Gastrocnemius medialis (tissue), 4 donors: ENCODE measurements at regions not wholly inside any gene's neighbourhood (a gene's known extent, or its start where the extent isn't known, plus 50 kb on each side); places are given as distances from the start of the nearest gene placed in this dataset.

Source experiments
- ATAC-seq, 2 donors: fragments of 150-250 bp; one replicate each; pipeline ENCODE4 v1.9.1; 2016
- DNase-seq, 2 donors: peaks; one replicate each; pipeline ENCODE4 v3.0.0-alpha.2; 2019
- H3K27ac ChIP-seq, 4 donors: fragments of 200-600 bp; sonication (generic); 1 replicate in 1 of 4; 2 replicates in 3 of 4; pipeline ENCODE4 v1.5.1; 2016 to 2018; ENCODE audit warnings: mild to moderate bottlenecking in 2 of 4, moderate library complexity in 1 of 4
- H3K27me3 ChIP-seq, 3 donors: fragments of 200-600 bp; sonication (generic) in 2 of 3; 1 replicate in 1 of 3; 2 replicates in 2 of 3; pipeline versions ENCODE4 v1.5.1 to v1.6.0; 2016 to 2019; ENCODE audit warnings: mild to moderate bottlenecking in 1 of 3, moderate library complexity in 1 of 3
- H3K36me3 ChIP-seq, 2 donors: fragments of 200-600 bp; sonication (generic) in 1 of 2; one replicate each; pipeline ENCODE4 v1.5.1; 2017 to 2018
- H3K4me1 ChIP-seq, 2 donors: fragments of 200-600 bp; sonication (generic) in 1 of 2; one replicate each; pipeline ENCODE4 v1.5.1; 2016 to 2017; ENCODE audit warnings: mild to moderate bottlenecking in 2 of 2
- H3K4me3 ChIP-seq, 4 donors: fragments of 200-600 bp; sonication (generic) in 3 of 4; 1 replicate in 1 of 4; 2 replicates in 3 of 4; pipeline ENCODE4 v1.5.1; 2016 to 2019; ENCODE audit warnings: mild to moderate bottlenecking in 2 of 4
- H3K9me3 ChIP-seq, 3 donors: fragments of 200-600 bp; sonication (generic) in 2 of 3; 1 replicate in 1 of 3; 2 replicates in 2 of 3; pipeline ENCODE4 v1.5.1; 2016 to 2019
- CTCF ChIP-seq, 5 experiments: fragments of 450-650 bp in 3 of 5; fragments of 200-600 bp in 2 of 5; sonication (generic) in 2 of 5; IDR thresholded peaks in 4 of 5; conservative IDR thresholded peaks in 1 of 5; 1 replicate in 4 of 5; 2 replicates in 1 of 5; pipeline ENCODE4 v1.5.1; 2016 to 2019; ENCODE audit warnings: antibody characterized with exemption in 5 of 5, mild to moderate bottlenecking in 3 of 5, moderate library complexity in 3 of 5
- POLR2A ChIP-seq, 2 donors: fragments of 450-650 bp; IDR thresholded peaks; one replicate each; pipeline ENCODE4 v1.6.1; 2017; ENCODE audit warnings: antibody characterized with exemption in 2 of 2, mild to moderate bottlenecking in 2 of 2, moderate library complexity in 2 of 2
- in situ Hi-C, 4 donors: fragments of 200-750 bp; cut with MboI; loops; one replicate each; pipeline versions ENCODE4 v1.15.0 to v1.8.0; 2017; ENCODE audit warnings: low sequenced_read_pairs in 4 of 4
- intact Hi-C: fragments of 100-400 bp; cut with DNase I; formaldehyde crosslinking; loops from one replicate; pipeline ENCODE4 v1.15.1; 2023; ENCODE audit warnings: low total_unique reads

DNA sequence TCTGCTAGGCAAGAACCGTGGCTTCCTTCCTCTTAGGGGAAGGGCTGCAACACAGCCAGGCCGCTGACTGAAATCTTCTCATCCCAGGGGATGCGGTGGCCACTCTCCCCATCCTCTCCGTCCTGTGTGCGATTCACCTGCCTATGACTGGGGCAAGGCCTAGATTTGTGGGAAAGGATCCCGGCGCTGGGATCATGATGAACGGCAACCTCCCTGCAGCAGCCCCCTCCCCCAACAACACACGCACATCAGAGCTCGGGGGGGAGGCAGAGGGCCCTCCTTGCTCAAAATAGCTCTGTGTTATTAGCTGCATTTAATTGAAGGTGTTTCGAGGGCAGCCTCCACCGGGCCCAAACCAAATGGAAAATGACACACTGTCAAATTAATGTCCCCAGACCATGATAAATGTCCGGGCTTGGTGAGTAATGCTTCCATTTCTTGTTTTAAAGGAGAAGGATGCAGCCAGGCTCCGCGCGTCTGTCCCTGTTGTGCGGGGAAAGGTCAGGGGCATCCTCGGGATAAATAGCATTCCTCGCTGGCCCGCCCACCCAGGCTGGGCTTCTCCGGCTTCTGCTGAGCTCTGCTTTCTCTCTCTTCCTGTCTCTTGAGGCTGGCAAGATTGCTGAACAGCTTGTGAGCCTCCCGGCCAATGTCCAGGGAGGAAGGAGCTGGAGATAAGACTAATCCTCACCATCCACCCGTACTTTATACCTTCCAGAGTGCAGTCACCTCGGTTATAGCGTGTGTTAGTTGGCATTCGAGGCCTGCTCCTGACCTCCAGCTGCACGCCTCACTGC, 56.4 kb upstream of the TLE3 start:
- TF ChIP-seq CTCF (IDR thresholded peaks at IDR 0.05 in 4 of 5, conservative IDR thresholded peaks at IDR 0.05 in 1 of 5) (no peak), POLR2A (IDR thresholded peaks at IDR 0.05) (no peak)
- H3K9me3 ChIP-seq: no peaks in the 10 kb centered on the region
- H3K27ac ChIP-seq: no peak overlapping the region
- H3K4me3 ChIP-seq: no peak overlapping the region
- no peak for ATAC-seq
- H3K27me3 ChIP-seq: no peaks in the 10 kb centered on the region
- intact Hi-C loops (no loop called here), in situ Hi-C loops (no loop called here)
- no peaks in the 10 kb centered on the region for H3K36me3 ChIP-seq
- H3K4me1 ChIP-seq: peaks cover 16 to 28% of the 10 kb centered on the region in 2 donors
- DNase-seq: no peak

- no peak overlapping the region for H3K4me3 ChIP-seq
- H3K9me3 ChIP-seq: no peaks in the 10 kb centered on the region
- intact Hi-C loops: no loop called here
- no peaks in the 10 kb centered on the region for H3K27me3 ChIP-seq
- H3K27ac ChIP-seq: no peak overlapping the region
- in situ Hi-C loops: no loop called here
- ATAC-seq: no peak
- H3K36me3 ChIP-seq: no peaks in the 10 kb centered on the region
- peaks cover 6 to 13% of the 10 kb centered on the region in 2 donors for H3K4me1 ChIP-seq
- DNase-seq: no peak
- TF ChIP-seq CTCF (IDR thresholded peaks at IDR 0.05 in 4 of 5, conservative IDR thresholded peaks at IDR 0.05 in 1 of 5): no peak
- TF ChIP-seq POLR2A (IDR thresholded peaks at IDR 0.05): no peak
Measured at GRCh38 chr15:70152070-70152480, 54.4 kb upstream of the TLE3 start.

DNA sequence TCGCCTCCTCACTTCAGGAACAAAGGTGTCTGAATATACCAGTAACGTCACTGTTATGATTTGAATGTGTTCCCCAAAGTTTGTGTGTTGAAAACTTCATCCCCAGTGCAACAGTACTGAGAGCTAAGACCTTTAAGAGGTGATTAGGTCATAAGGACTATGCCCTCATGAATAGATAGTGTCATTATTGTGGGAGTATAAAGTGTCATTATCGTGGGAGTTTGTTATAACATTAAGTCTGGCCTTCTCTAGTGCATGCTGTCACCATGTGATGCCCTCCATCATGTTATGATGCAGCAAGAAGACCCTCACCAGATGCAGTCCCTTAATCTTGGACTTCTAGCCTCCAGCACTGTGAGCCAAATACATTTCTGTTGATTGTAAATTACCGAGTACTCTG, 53.7 kb upstream of the TLE3 start:
- in situ Hi-C loops: no loop called here
- ATAC-seq (no peak), DNase-seq (no peak)
- Histone ChIP-seq H3K27ac (no peak overlapping the region), H3K4me3 (no peak overlapping the region), H3K4me1 (peaks cover 5 to 12% of the 10 kb centered on the region in 2 donors), H3K27me3 (no peaks in the 10 kb centered on the region), H3K36me3 (no peaks in the 10 kb centered on the region), H3K9me3 (no peaks in the 10 kb centered on the region)
- intact Hi-C loops: no loop called here
- TF ChIP-seq CTCF (IDR thresholded peaks at IDR 0.05 in 4 of 5, conservative IDR thresholded peaks at IDR 0.05 in 1 of 5) (no peak), POLR2A (IDR thresholded peaks at IDR 0.05) (no peak)

DNA sequence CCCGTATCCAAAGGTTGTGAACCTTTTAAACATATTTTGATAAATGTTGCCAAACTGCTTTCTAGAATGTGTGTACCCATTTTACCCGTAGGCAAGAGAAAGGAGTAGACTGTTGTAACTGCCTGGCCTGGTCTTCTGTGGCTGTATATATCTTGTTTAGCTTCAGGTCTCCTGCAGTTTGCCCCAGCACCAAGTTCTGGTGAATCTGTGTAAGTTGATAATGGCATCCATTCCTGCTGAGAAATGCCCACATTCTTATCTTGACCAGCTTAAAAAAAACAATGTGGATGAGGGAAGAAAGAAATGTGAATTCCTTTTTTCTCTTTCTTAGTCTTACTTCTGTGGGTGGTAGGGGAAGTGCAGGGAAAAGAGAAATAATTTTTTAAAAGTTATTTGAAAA, 53.3 kb upstream of the TLE3 start:
- Histone ChIP-seq H3K4me1 (peaks cover under 1 to 7% of the 10 kb centered on the region in 2 donors), H3K27ac (no peak overlapping the region), H3K4me3 (no peak overlapping the region), H3K27me3 (no peaks in the 10 kb centered on the region), H3K36me3 (no peaks in the 10 kb centered on the region), H3K9me3 (no peaks in the 10 kb centered on the region)
- in situ Hi-C loops (no loop called here), intact Hi-C loops (no loop called here)
- TF ChIP-seq POLR2A (IDR thresholded peaks at IDR 0.05) (no peak), CTCF (IDR thresholded peaks at IDR 0.05 in 4 of 5, conservative IDR thresholded peaks at IDR 0.05 in 1 of 5) (no peak)
- ATAC-seq (no peak), DNase-seq (no peak)

GRCh38 chr15:70150405-70150747, 52.7 kb upstream of the TLE3 start:
- intact Hi-C loops (no loop called here), in situ Hi-C loops (no loop called here)
- H3K4me3 ChIP-seq: no peak overlapping the region
- no peaks in the 10 kb centered on the region for H3K36me3 ChIP-seq
- no peaks in the 10 kb centered on the region for H3K27me3 ChIP-seq
- TF ChIP-seq CTCF (IDR thresholded peaks at IDR 0.05 in 4 of 5, conservative IDR thresholded peaks at IDR 0.05 in 1 of 5): no peak
- TF ChIP-seq POLR2A (IDR thresholded peaks at IDR 0.05): no peak
- no peak for ATAC-seq
- H3K27ac ChIP-seq: no peak overlapping the region
- H3K4me1 ChIP-seq: peaks cover 0 to 2% of the 10 kb centered on the region in 2 donors
- DNase-seq: no peak
- no peaks in the 10 kb centered on the region for H3K9me3 ChIP-seq
